ENCODE measurements at regions not wholly inside any gene's neighbourhood (a gene's known extent, or its start where the extent isn't known, plus 50 kb on each side); places are given as distances from the start of the nearest gene placed in this dataset.

- no peak for DNase-seq (ENCODE audit: low read depth, low spot score)
- no peak overlapping the region for H3K27ac ChIP-seq
These were observed 124.9 kb downstream of the UTP18 start for GRCh38 chr17:51385208-51385607.

GRCh38 chr17:51387582-51387981, 127.2 kb downstream of the UTP18 start:
- no peak overlapping the region for H3K27ac ChIP-seq
- DNase-seq (ENCODE audit: low read depth, low spot score), result no peak

GRCh38 chr17:51387986-51388385, 127.6 kb downstream of the UTP18 start:
- DNase-seq (ENCODE audit: low read depth, low spot score), result no peak
- H3K27ac ChIP-seq, result no peak overlapping the region

- no peak for DNase-seq (ENCODE audit: low read depth, low spot score)
These were observed 129.5 kb downstream of the UTP18 start for GRCh38 chr17:51389875-51390274.

GRCh38 chr17:51391982-51392654, 131.8 kb downstream of the UTP18 start:
- H3K27ac ChIP-seq, result no peak overlapping the region

More at GRCh38 chr17:51389875-51390274, 129.5 kb downstream of the UTP18 start:
- no peak overlapping the region for H3K27ac ChIP-seq

GRCh38 chr17:51395621-51396020, 135.3 kb downstream of the UTP18 start:
- H3K27ac ChIP-seq, result no peak overlapping the region
- no peak for DNase-seq (ENCODE audit: low read depth, low spot score)

More at GRCh38 chr17:51391982-51392654, 131.8 kb downstream of the UTP18 start:
- no peak for DNase-seq (ENCODE audit: low read depth, low spot score)

- H3K27ac ChIP-seq, result no peak overlapping the region
These were observed 137.2 kb downstream of the UTP18 start for GRCh38 chr17:51397361-51398127.

GRCh38 chr17:51398128-51398525, 137.8 kb downstream of the UTP18 start:
- no peak overlapping the region for H3K27ac ChIP-seq
- no peak for DNase-seq (ENCODE audit: low read depth, low spot score)

More at GRCh38 chr17:51397361-51398127, 137.2 kb downstream of the UTP18 start:
- peak; percentile 60 for DNase-seq (ENCODE audit: low read depth, low spot score)

GRCh38 chr17:51398687-51399086, 138.3 kb downstream of the UTP18 start:
- no peak for DNase-seq (ENCODE audit: low read depth, low spot score)

GRCh38 chr17:51401279-51401678, 140.9 kb downstream of the UTP18 start:
- no peak overlapping the region for H3K27ac ChIP-seq
- DNase-seq (ENCODE audit: low read depth, low spot score), result no peak

More at GRCh38 chr17:51398687-51399086, 138.3 kb downstream of the UTP18 start:
- H3K27ac ChIP-seq, result no peak overlapping the region

GRCh38 chr17:51402899-51403298, 142.6 kb downstream of the UTP18 start:
- DNase-seq (ENCODE audit: low read depth, low spot score), result no peak
- no peak overlapping the region for H3K27ac ChIP-seq

GRCh38 chr17:51407576-51407975, 147.2 kb downstream of the UTP18 start:
- DNase-seq (ENCODE audit: low read depth, low spot score), result no peak
- H3K27ac ChIP-seq, result no peak overlapping the region

- no peak for DNase-seq (ENCODE audit: low read depth, low spot score)
These were observed 159.1 kb downstream of the UTP18 start for GRCh38 chr17:51419476-51419875.

GRCh38 chr17:51421525-51421924, 161.2 kb downstream of the UTP18 start:
- no peak overlapping the region for H3K27ac ChIP-seq
- no peak for DNase-seq (ENCODE audit: low read depth, low spot score)

More at GRCh38 chr17:51419476-51419875, 159.1 kb downstream of the UTP18 start:
- no peak overlapping the region for H3K27ac ChIP-seq

GRCh38 chr17:51422634-51423033, 162.3 kb downstream of the UTP18 start:
- H3K27ac ChIP-seq, result no peak overlapping the region
- DNase-seq (ENCODE audit: low read depth, low spot score), result no peak

GRCh38 chr17:51423421-51424160, 163.2 kb downstream of the UTP18 start:
- no peak overlapping the region for H3K27ac ChIP-seq
- no peak for DNase-seq (ENCODE audit: low read depth, low spot score)

GRCh38 chr17:51425773-51426172, 165.4 kb downstream of the UTP18 start:
- no peak overlapping the region for H3K27ac ChIP-seq
- DNase-seq (ENCODE audit: low read depth, low spot score), result no peak

- H3K27ac ChIP-seq, result no peak overlapping the region
- DNase-seq (ENCODE audit: low read depth, low spot score), result no peak
These were observed 167.0 kb downstream of the UTP18 start for GRCh38 chr17:51427323-51427811.

GRCh38 chr17:51427856-51428255, 167.5 kb downstream of the UTP18 start:
- no peak overlapping the region for H3K27ac ChIP-seq
- no peak for DNase-seq (ENCODE audit: low read depth, low spot score)

GRCh38 chr17:51428668-51429495, 168.5 kb downstream of the UTP18 start:
- DNase-seq (ENCODE audit: low read depth, low spot score), result no peak
- H3K27ac ChIP-seq, result no peak overlapping the region

Measured in epithelial cell of prostate (primary cell).